ENCODE measurements at regions not wholly inside any gene's neighbourhood (a gene's known extent, or its start where the extent isn't known, plus 50 kb on each side); places are given as distances from the start of the nearest gene placed in this dataset.

DNA sequence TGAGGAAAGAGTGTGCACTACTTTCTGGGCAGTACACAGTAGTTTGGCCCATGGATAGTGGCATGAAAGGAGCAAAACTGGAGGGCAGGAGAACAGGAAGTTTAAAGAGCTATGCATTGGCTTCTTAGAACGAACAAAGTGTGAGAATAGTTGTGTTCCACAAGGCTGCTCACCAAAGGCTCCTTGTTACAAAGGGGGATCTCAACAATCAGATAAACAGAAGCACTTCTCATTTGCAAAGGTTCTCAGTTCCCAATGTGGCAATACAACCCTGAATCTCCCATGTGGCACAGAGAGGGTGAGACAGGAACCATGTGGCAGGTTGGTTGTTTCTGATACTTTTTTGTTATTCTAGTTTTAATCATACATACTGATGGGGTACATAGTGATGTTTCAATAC is 158.4 kb downstream of the CARTPT start:
- H4K20me1 ChIP-seq (ENCODE audit: control insufficient read depth, extremely low read depth, insufficient read depth, low read length): no peaks in the 10 kb centered on the region
- no peaks in the 10 kb centered on the region for H3K79me2 ChIP-seq (ENCODE audit: control insufficient read depth, insufficient read depth, low read length)
- H3K27ac ChIP-seq (ENCODE audit: insufficient read depth, low read length): no peak overlapping the region
- H3K4me3 ChIP-seq (replicated peaks in 1 of 4; ENCODE audit: control extremely low read depth in 1 of 4, insufficient read depth in 1 of 4, low read depth in 3 of 4, low read length in 4 of 4): no peak overlapping the region
- no peaks in the 10 kb centered on the region for H3K9me3 ChIP-seq (ENCODE audit: control insufficient read depth, insufficient read depth, low read depth, low read length)
- no peak overlapping the region for H3K9ac ChIP-seq (ENCODE audit: insufficient read depth, low read length)
- H3K36me3 ChIP-seq (ENCODE audit: control insufficient read depth, insufficient read depth, low read length): no peaks in the 10 kb centered on the region
- H2AFZ ChIP-seq (ENCODE audit: low read length): no peak overlapping the region
- no peak overlapping the region for H3K4me2 ChIP-seq (ENCODE audit: extremely low read depth, insufficient read depth, low read length)
- no peak for DNase-seq (ENCODE audit: low read depth in 2 of 2)
- peaks cover 11% of the 10 kb centered on the region for H3K27me3 ChIP-seq (ENCODE audit: control insufficient read depth, insufficient read depth, low read length)
- no peak for TF ChIP-seq EZH2 (IDR thresholded peaks at IDR 0.05; ENCODE audit: low read length, missing control alignments)
- TF ChIP-seq, protein P1, sequence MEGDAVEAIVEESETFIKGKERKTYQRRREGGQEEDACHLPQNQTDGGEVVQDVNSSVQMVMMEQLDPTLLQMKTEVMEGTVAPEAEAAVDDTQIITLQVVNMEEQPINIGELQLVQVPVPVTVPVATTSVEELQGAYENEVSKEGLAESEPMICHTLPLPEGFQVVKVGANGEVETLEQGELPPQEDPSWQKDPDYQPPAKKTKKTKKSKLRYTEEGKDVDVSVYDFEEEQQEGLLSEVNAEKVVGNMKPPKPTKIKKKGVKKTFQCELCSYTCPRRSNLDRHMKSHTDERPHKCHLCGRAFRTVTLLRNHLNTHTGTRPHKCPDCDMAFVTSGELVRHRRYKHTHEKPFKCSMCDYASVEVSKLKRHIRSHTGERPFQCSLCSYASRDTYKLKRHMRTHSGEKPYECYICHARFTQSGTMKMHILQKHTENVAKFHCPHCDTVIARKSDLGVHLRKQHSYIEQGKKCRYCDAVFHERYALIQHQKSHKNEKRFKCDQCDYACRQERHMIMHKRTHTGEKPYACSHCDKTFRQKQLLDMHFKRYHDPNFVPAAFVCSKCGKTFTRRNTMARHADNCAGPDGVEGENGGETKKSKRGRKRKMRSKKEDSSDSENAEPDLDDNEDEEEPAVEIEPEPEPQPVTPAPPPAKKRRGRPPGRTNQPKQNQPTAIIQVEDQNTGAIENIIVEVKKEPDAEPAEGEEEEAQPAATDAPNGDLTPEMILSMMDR (conservative IDR thresholded peaks at IDR 0.05 in 1 of 2, IDR thresholded peaks at IDR 0.05 in 1 of 2; ENCODE audit: low read depth in 1 of 2, low read length in 2 of 2): no peak
- H3K4me1 ChIP-seq (ENCODE audit: control insufficient read depth, extremely low read depth, insufficient read depth, low read length): no peaks in the 10 kb centered on the region

DNA sequence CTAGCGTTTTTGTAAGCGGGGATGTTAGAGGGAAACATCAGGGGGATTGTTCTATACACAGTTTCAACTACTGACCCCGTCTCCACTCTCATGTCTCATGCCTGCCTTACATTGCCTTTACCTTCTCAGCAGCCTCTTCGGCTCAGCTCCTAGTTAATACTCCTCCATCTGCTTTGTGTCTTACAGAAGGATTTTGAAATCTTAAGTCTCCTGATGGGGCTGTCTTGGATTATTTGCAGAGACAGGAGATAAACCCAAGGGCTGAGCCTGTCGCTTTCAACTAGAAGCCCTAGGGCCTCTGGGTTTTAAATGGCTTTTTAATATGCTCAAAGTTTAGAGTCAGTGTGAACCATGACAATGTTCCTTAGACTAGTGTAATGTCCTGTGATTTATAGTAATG is 161.5 kb downstream of the CARTPT start:
- Histone ChIP-seq H3K4me1 (ENCODE audit: control insufficient read depth, extremely low read depth, insufficient read depth, low read length) (peaks cover 4% of the 10 kb centered on the region), H4K20me1 (ENCODE audit: control insufficient read depth, extremely low read depth, insufficient read depth, low read length) (no peaks in the 10 kb centered on the region), H3K4me2 (ENCODE audit: extremely low read depth, insufficient read depth, low read length) (no peak overlapping the region), H3K9me3 (ENCODE audit: control insufficient read depth, insufficient read depth, low read depth, low read length) (no peaks in the 10 kb centered on the region), H2AFZ (ENCODE audit: low read length) (no peak overlapping the region), H3K27ac (ENCODE audit: insufficient read depth, low read length) (no peak overlapping the region), H3K9ac (ENCODE audit: insufficient read depth, low read length) (no peak overlapping the region), H3K4me3 (replicated peaks in 1 of 4; ENCODE audit: control extremely low read depth in 1 of 4, insufficient read depth in 1 of 4, low read depth in 3 of 4, low read length in 4 of 4) (no peak overlapping the region), H3K79me2 (ENCODE audit: control insufficient read depth, insufficient read depth, low read length) (no peaks in the 10 kb centered on the region), H3K27me3 (ENCODE audit: control insufficient read depth, insufficient read depth, low read length) (peaks cover 11% of the 10 kb centered on the region), H3K36me3 (ENCODE audit: control insufficient read depth, insufficient read depth, low read length) (no peaks in the 10 kb centered on the region)
- no peak for TF ChIP-seq EZH2 (IDR thresholded peaks at IDR 0.05; ENCODE audit: low read length, missing control alignments)
- TF ChIP-seq, protein P1 (conservative IDR thresholded peaks at IDR 0.05 in 1 of 2, IDR thresholded peaks at IDR 0.05 in 1 of 2; ENCODE audit: low read depth in 1 of 2, low read length in 2 of 2): no peak
- no peak for DNase-seq (ENCODE audit: low read depth in 2 of 2)

DNA sequence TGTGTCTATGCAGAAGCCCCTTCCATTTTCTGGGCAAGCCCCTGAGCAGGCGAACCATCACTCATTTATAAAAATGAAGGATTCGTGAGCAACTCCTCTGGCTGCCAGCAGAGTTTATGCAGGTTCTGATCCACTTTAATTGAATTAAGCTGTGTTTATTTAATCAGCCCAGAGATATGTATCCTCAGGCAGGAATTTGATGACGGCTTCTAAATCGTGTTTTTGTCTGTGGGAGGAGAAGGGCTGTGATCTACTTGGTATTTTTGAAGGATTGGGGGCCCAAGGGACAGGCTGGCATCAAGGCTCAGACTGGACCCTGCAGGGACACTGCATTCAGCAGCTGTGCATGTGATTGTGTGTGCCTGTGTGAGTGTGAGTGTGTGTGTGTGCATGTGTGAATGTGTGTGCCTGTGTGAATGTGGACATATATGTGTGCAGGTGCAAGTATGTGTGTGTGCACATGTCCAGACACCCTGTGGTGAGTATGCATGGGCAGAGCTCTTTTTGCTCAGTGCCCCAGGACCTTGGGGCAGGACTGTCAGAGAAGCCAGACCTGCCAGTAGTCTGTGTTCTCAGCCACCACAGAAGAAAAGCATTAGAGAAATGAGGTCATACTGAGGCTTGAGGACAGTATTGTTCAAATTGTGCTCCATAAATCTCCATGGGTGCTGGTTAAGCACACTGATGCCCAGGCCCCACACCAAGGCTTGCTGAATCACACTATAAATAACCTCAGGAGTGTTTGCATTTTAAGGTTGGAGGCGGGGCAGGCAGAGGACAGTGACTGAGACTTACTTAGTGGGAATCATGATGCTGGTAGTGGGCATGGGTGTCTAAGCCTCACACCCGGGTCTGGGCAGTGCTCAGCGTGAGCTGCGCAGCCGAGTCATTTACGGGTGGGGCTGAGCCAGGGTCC is 164.0 kb downstream of the CARTPT start:
- Histone ChIP-seq H2AFZ (ENCODE audit: low read length) (no peak overlapping the region), H3K4me3 (replicated peaks in 1 of 4; ENCODE audit: control extremely low read depth in 1 of 4, insufficient read depth in 1 of 4, low read depth in 3 of 4, low read length in 4 of 4) (no peak overlapping the region), H3K27ac (ENCODE audit: insufficient read depth, low read length) (no peak overlapping the region), H3K36me3 (ENCODE audit: control insufficient read depth, insufficient read depth, low read length) (no peaks in the 10 kb centered on the region), H3K4me1 (ENCODE audit: control insufficient read depth, extremely low read depth, insufficient read depth, low read length) (peaks cover 4% of the 10 kb centered on the region), H4K20me1 (ENCODE audit: control insufficient read depth, extremely low read depth, insufficient read depth, low read length) (no peaks in the 10 kb centered on the region), H3K4me2 (ENCODE audit: extremely low read depth, insufficient read depth, low read length) (peak overlapping the region; percentile 37), H3K27me3 (ENCODE audit: control insufficient read depth, insufficient read depth, low read length) (peaks cover 8% of the 10 kb centered on the region), H3K9me3 (ENCODE audit: control insufficient read depth, insufficient read depth, low read depth, low read length) (no peaks in the 10 kb centered on the region), H3K79me2 (ENCODE audit: control insufficient read depth, insufficient read depth, low read length) (no peaks in the 10 kb centered on the region), H3K9ac (ENCODE audit: insufficient read depth, low read length) (no peak overlapping the region)
- TF ChIP-seq EZH2 (IDR thresholded peaks at IDR 0.05; ENCODE audit: low read length, missing control alignments): no peak
- TF ChIP-seq, protein P1 (conservative IDR thresholded peaks at IDR 0.05 in 1 of 2, IDR thresholded peaks at IDR 0.05 in 1 of 2; ENCODE audit: low read depth in 1 of 2, low read length in 2 of 2): no peak
- peak in 1 of 2 donors; percentile 55 for DNase-seq (ENCODE audit: low read depth in 2 of 2)
